K562 (cell line): ENCODE measurements at regions not wholly inside any gene's neighbourhood (a gene's known extent, or its start where the extent isn't known, plus 50 kb on each side); places are given as distances from the start of the nearest gene placed in this dataset.

Source experiments
- ATAC-seq: fragments of 200-7000 bp; cut with Tn5 transposase; 3 replicates; pipeline ENCODE4 v1.9.1; 2020; ENCODE audit warnings: moderate library complexity
- BruUV-seq: library from RNA; stranded (reverse); fragments of 400-500 nt; replicated peaks from 2 replicates; lab custom pipeline; 2021; lab: Mats Ljungman, UMichigan
- CTCF ChIA-PET: fragments of 300-600 bp; formaldehyde crosslinking; extraction: SDS; loops from one replicate; lab custom pipeline; 2021; ENCODE audit warnings: low intra/inter-chr PET ratio; lab: Yijun Ruan, JAX
- POLR2A ChIA-PET: fragments of 300-600, 350-650 bp; sonication (Branson Sonifier 250); formaldehyde crosslinking; extraction: SDS; loops from one replicate; lab custom pipeline; 2021; ENCODE audit warnings: antibody characterized with exemption, inconsistent platforms; lab: Yijun Ruan, JAX
- DNase-seq, 4 experiments: peaks; one replicate each; pipeline versions ENCODE4 v3.0.0 to v3.0.0-alpha.2; 2011 to 2018; ENCODE audit warnings: low spot score in 3 of 4, mixed read lengths in 3 of 4; ENCODE audit errors: extremely low read depth in 1 of 4
- FAIRE-seq: peaks from 2 replicates; lab custom pipeline; 2011; peaks lifted over from hg19 to GRCh38; lab: Jason Lieb, UNC
- H2AFZ ChIP-seq: 2 replicates; pipeline ENCODE4 v1.6.0; 2011; ENCODE audit warnings: low read depth, low read length, control low read depth, inconsistent platforms
- H3K27ac ChIP-seq: fragments of 200-600 bp; 3 replicates; pipeline ENCODE4 v1.8.0; 2011; ENCODE audit warnings: low read depth, mild to moderate bottlenecking, control low read depth, inconsistent platforms, low read length, moderate library complexity, mixed read lengths; ENCODE audit errors: extremely low read depth
- H3K27me3 ChIP-seq, 2 experiments: fragments of 300-600 bp in 1 of 2; 2 replicates in 1 of 2; 3 replicates in 1 of 2; pipeline versions ENCODE4 v1.6.0 to v1.8.0; 2011; ENCODE audit warnings: inconsistent platforms in 2 of 2, low read length in 2 of 2, mild to moderate bottlenecking in 1 of 2, mixed read lengths in 1 of 2, moderate library complexity in 1 of 2; ENCODE audit not compliant: control insufficient read depth in 2 of 2, insufficient read depth in 2 of 2
- H3K36me3 ChIP-seq: fragments of 300-600 bp; 3 replicates; pipeline ENCODE4 v1.8.0; 2011; ENCODE audit warnings: mild to moderate bottlenecking, low read length, inconsistent platforms; ENCODE audit not compliant: control insufficient read depth, insufficient read depth
- H3K4me1 ChIP-seq, 2 experiments: fragments of 200-600 bp in 1 of 2; replicated peaks in 1 of 2; 2 replicates in 1 of 2; 3 replicates in 1 of 2; pipeline versions ENCODE4 v1.5.1 to v1.8.0; 2011; ENCODE audit warnings: inconsistent platforms in 2 of 2, low read length in 2 of 2, mild to moderate bottlenecking in 1 of 2, mixed read lengths in 1 of 2, moderate library complexity in 1 of 2; ENCODE audit not compliant: control insufficient read depth in 2 of 2, insufficient read depth in 2 of 2
- H3K4me2 ChIP-seq: 2 replicates; pipeline ENCODE4 v1.6.1; 2011; ENCODE audit warnings: low read length, control low read depth, inconsistent platforms, mixed read lengths; ENCODE audit not compliant: insufficient read depth
- H3K4me3 ChIP-seq: fragments of 200-600 bp; sonication (generic), shearing (Covaris generic); 2 replicates; pipeline ENCODE4 v1.5.1; 2016; ENCODE audit warnings: control low read depth, inconsistent platforms
- H3K79me2 ChIP-seq: fragments of 200-600 bp; 3 replicates; pipeline ENCODE4 v1.8.0; 2011; ENCODE audit warnings: low read length, inconsistent platforms; ENCODE audit not compliant: control insufficient read depth, insufficient read depth
- H3K9ac ChIP-seq, 2 experiments: 2 replicates each; pipeline versions ENCODE4 v1.6.0 to v1.6.1; 2011; ENCODE audit warnings: low read depth in 2 of 2, low read length in 2 of 2, control low read depth in 1 of 2, inconsistent platforms in 1 of 2, mild to moderate bottlenecking in 1 of 2, mixed read lengths in 1 of 2; ENCODE audit not compliant: insufficient read depth in 1 of 2
- H3K9me1 ChIP-seq: one replicate; pipeline ENCODE4 v1.6.0; 2011; ENCODE audit warnings: inconsistent platforms, mild to moderate bottlenecking, low read length, moderate library complexity; ENCODE audit not compliant: control insufficient read depth, insufficient read depth
- H3K9me3 ChIP-seq: replicated peaks from 2 replicates; pipeline ENCODE4 v1.5.1; 2011; ENCODE audit warnings: low read depth, low read length, inconsistent platforms; ENCODE audit not compliant: control insufficient read depth, insufficient read depth
- H4K20me1 ChIP-seq: replicated peaks from 2 replicates; pipeline ENCODE4 v1.6.1; 2011; ENCODE audit warnings: low read length, inconsistent platforms, mixed read lengths; ENCODE audit not compliant: control insufficient read depth, insufficient read depth
- BRF1 ChIP-seq: IDR thresholded peaks from 3 replicates; pipeline ENCODE4 v1.6.1; 2011; ENCODE audit warnings: borderline replicate concordance, mild to moderate bottlenecking; ENCODE audit not compliant: insufficient read length; ENCODE audit errors: extremely low read depth
- CBX8 ChIP-seq: fragments of 200-600 bp; sonication (generic); IDR thresholded peaks from 2 replicates; pipeline ENCODE4 v1.6.1; 2012; ENCODE audit warnings: borderline replicate concordance, mixed run types, low read depth, mild to moderate bottlenecking, moderate library complexity, mixed read lengths, low read length, control low read depth, inconsistent platforms; ENCODE audit not compliant: poor library complexity, severe bottlenecking; ENCODE audit errors: extremely low read depth
- CHD1 ChIP-seq: fragments of 200-600 bp; sonication (generic); IDR thresholded peaks from one replicate; pipeline ENCODE4 v1.6.1; 2012; ENCODE audit warnings: mild to moderate bottlenecking, moderate library complexity, low read length, inconsistent platforms
- ETV5 ChIP-seq: sonication (generic); formaldehyde crosslinking; IDR thresholded peaks from 2 replicates; pipeline ENCODE4 v1.4.0; 2020; ENCODE audit warnings: low read depth, mild to moderate bottlenecking, missing genetic modification reagents
- GABPB1 ChIP-seq: sonication (generic); formaldehyde crosslinking; IDR thresholded peaks from 2 replicates; pipeline ENCODE4 v1.8.0; 2022; ENCODE audit warnings: mild to moderate bottlenecking, missing genetic modification reagents
- NELFE ChIP-seq: IDR thresholded peaks from 2 replicates; pipeline ENCODE4 v1.6.1; 2011; ENCODE audit warnings: mild to moderate bottlenecking; ENCODE audit not compliant: insufficient read depth, insufficient read length
- SPI1 ChIP-seq: IDR thresholded peaks from 2 replicates; pipeline ENCODE4 v1.6.1; 2011; ENCODE audit warnings: low read depth, low read length, control low read depth, borderline replicate concordance
- THAP12 ChIP-seq: fragments of 250-450 bp; sonication (Bioruptor Pico); IDR thresholded peaks from 2 replicates; pipeline ENCODE4 v1.9.0; 2021; ENCODE audit warnings: mild to moderate bottlenecking, inconsistent platforms
- THRAP3 ChIP-seq: fragments of 450-650 bp; IDR thresholded peaks from 2 replicates; pipeline ENCODE4 v1.6.1; 2016; ENCODE audit warnings: mild to moderate bottlenecking, inconsistent platforms, borderline replicate concordance
- XRCC5 ChIP-seq: fragments of 200-400 bp; formaldehyde crosslinking; IDR thresholded peaks from 2 replicates; pipeline ENCODE4 v1.6.1; 2017; ENCODE audit warnings: low read depth, mild to moderate bottlenecking, low read length
- ZNF274 ChIP-seq: IDR thresholded peaks from 2 replicates; pipeline ENCODE4 v1.6.1; 2011; ENCODE audit warnings: low read depth, mild to moderate bottlenecking, low read length, moderate library complexity, borderline replicate concordance
- whole genome bisulfite sequencing: fragments of 100-300 bp; shearing (Covaris generic); methylation state at CpG from one replicate; pipeline ENCODE4 v1.1.6; 2016; ENCODE audit warnings: low coverage, mixed read lengths; ENCODE audit not compliant: insufficient coverage; ENCODE audit errors: missing lambda C conversion rate; 5-methylcytosine and 5-hydroxymethylcytosine counted together
- in situ Hi-C: fragments of 300-500 bp; cut with MboI; formaldehyde crosslinking; loops from 4 replicates; pipeline ENCODE4 v1.15.0; 2018; ENCODE audit warnings: inconsistent platforms, mixed read lengths
- intact Hi-C: fragments of 100-400 bp; cut with micrococcal nuclease; formaldehyde crosslinking; loops from 2 replicates; pipeline ENCODE4 v1.14.2; 2022
- TF ChIP-seq, protein P1 (sequence below): fragments of 450-650 bp; formaldehyde crosslinking; IDR thresholded peaks from 2 replicates; pipeline ENCODE4 v1.4.0; 2020; ENCODE audit warnings: mild to moderate bottlenecking

GRCh38 chr3:102714567-102714966 lies 279.8 kb downstream of the ZPLD1 start:
- no peaks in the 10 kb centered on the region for H3K36me3 ChIP-seq
- H3K4me1 ChIP-seq, result no peaks in the 10 kb centered on the region
- ChIA-PET POLR2A (interaction anchor here (0.7 kb wide), 1 partner anchor 45 kb away, joined by 3 read pairs; no protein-coding TSS in a partner anchor), CTCF (no interaction called here)
- H3K9me3 ChIP-seq, result no peaks in the 10 kb centered on the region
- no peak overlapping the region for H3K4me2 ChIP-seq
- H3K27me3 ChIP-seq, result no peaks in the 10 kb centered on the region
- no peak overlapping the region for H2AFZ ChIP-seq
- no peak overlapping the region for H3K9ac ChIP-seq
- no peak overlapping the region for H3K4me3 ChIP-seq
- DNase-seq (no peak), ATAC-seq (no peak), FAIRE-seq (no peak)
- H4K20me1 ChIP-seq, result no peaks in the 10 kb centered on the region
- no TSS peak for BruUV-seq
- in situ Hi-C loops, result no loop called here
- no peak overlapping the region for H3K27ac ChIP-seq
- TF ChIP-seq ZNF274, result no peak
- TF ChIP-seq SPI1, result no peak
- no peak for TF ChIP-seq CHD1
- H3K79me2 ChIP-seq, result no peaks in the 10 kb centered on the region
- 4% methylated on average over 3 of the region's 3 CpGs for WGBS
- intact Hi-C loops, result no loop called here
- no peaks in the 10 kb centered on the region for H3K9me1 ChIP-seq

DNA sequence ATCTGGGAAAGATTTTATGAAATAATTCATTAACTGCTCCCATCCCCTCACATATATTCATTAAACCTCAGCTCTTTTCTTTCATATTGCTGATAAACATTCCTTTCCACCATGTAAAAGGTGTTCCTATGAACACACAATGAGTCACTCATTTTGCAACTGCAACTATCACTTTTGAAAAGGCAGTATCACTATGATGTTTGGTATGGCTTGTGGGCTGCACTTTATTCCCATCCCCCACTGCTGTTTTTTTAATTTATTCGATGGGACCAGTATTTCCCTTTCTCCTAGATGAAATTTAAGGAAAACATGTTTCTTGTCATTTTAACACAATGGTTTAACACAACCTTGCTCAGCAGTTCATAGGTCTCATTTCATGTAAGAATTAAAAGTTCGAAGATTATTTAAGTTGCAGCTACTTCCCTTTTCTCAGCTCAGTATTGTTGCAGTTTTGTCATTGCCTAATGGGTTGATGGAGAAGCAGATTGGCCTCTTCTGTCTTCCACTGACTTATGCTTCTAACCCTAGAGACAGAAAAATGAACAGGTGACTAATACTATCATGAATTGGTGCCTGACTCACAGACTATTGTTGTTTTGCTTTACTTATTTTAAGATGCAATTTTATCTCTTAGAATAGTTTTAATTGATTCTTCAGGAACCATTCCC lies 280.3 kb downstream of the ZPLD1 start:
- no TSS peak for BruUV-seq
- Histone ChIP-seq H3K4me2 (no peak overlapping the region), H3K27me3 (no peaks in the 10 kb centered on the region), H3K4me1 (no peaks in the 10 kb centered on the region), H2AFZ (no peak overlapping the region), H3K79me2 (no peaks in the 10 kb centered on the region), H3K4me3 (no peak overlapping the region), H3K9me3 (no peaks in the 10 kb centered on the region), H3K9ac (no peak overlapping the region), H3K36me3 (no peaks in the 10 kb centered on the region), H3K27ac (no peak overlapping the region), H3K9me1 (no peaks in the 10 kb centered on the region), H4K20me1 (no peaks in the 10 kb centered on the region)
- DNase-seq (no peak), FAIRE-seq (no peak), ATAC-seq (no peak)
- ChIA-PET POLR2A (interaction anchor here (0.7 kb wide), 1 partner anchor 45 kb away, joined by 3 read pairs; no protein-coding TSS in a partner anchor), CTCF (no interaction called here)
- 0% methylated on average over 2 of the region's 2 CpGs for WGBS
- in situ Hi-C loops (no loop called here), intact Hi-C loops (no loop called here)
- TF ChIP-seq CBX8, result no peak
- TF ChIP-seq XRCC5, result no peak
- TF ChIP-seq, protein P1, sequence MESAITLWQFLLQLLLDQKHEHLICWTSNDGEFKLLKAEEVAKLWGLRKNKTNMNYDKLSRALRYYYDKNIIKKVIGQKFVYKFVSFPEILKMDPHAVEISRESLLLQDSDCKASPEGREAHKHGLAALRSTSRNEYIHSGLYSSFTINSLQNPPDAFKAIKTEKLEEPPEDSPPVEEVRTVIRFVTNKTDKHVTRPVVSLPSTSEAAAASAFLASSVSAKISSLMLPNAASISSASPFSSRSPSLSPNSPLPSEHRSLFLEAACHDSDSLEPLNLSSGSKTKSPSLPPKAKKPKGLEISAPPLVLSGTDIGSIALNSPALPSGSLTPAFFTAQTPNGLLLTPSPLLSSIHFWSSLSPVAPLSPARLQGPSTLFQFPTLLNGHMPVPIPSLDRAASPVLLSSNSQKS, result no peak
- no peak for TF ChIP-seq THAP12 (CRISPR knock-in tag)
- no peak for TF ChIP-seq GABPB1 (CRISPR knock-in tag)
- no peak for TF ChIP-seq NELFE
- TF ChIP-seq ETV5, result no peak
- no peak for TF ChIP-seq THRAP3
- no peak for TF ChIP-seq BRF1
